ENCODE measurements at regions not wholly inside any gene's neighbourhood (a gene's known extent, or its start where the extent isn't known, plus 50 kb on each side); places are given as distances from the start of the nearest gene placed in this dataset.

GRCh38 chr6:6750594-6751265, 162.2 kb downstream of the LY86 start:
- TF ChIP-seq TARDBP (IDR thresholded peaks at IDR 0.05) (no peak), FOXM1 (IDR thresholded peaks at IDR 0.05; ENCODE audit: borderline replicate concordance) (no peak), FOXK2 (IDR thresholded peaks at IDR 0.05) (no peak)

Measured in HEK293T (cell line).